ENCODE measurements at regions not wholly inside any gene's neighbourhood (a gene's known extent, or its start where the extent isn't known, plus 50 kb on each side); places are given as distances from the start of the nearest gene placed in this dataset.
A peak's percentile ranks its signal among the peaks of the same experiment; 100 is the strongest.

- Histone ChIP-seq H3K9me3 (ENCODE audit: control insufficient read depth in 4 of 4, low read length in 3 of 4) (no peaks in the 10 kb centered on the region), H3K27ac (ENCODE audit: low read depth in 1 of 2, low read length in 2 of 2) (no peak overlapping the region), H3K27me3 (ENCODE audit: control insufficient read depth in 4 of 4, insufficient read depth in 4 of 4, low read length in 3 of 4) (no peaks in the 10 kb centered on the region), H3K4me1 (ENCODE audit: control insufficient read depth in 4 of 4, insufficient read depth in 4 of 4, low read length in 3 of 4) (peaks cover 27 to 64% (median 50%) of the 10 kb centered on the region in 4 donors), H3K36me3 (ENCODE audit: control insufficient read depth in 4 of 4, insufficient read depth in 3 of 4, low read depth in 1 of 4, low read length in 3 of 4) (no peaks in the 10 kb centered on the region), H3K9ac (ENCODE audit: low read depth in 1 of 2, low read length in 2 of 2) (no peak overlapping the region), H3K4me3 (ENCODE audit: low read depth in 1 of 3, low read length in 3 of 3) (no peak overlapping the region)
- 91% methylated on average over 4 of the region's 4 CpGs for WGBS
- TF ChIP-seq MAX (IDR thresholded peaks at IDR 0.05) (no peak), ZBTB33 (IDR thresholded peaks at IDR 0.05) (no peak), HNF4A (conservative IDR thresholded peaks at IDR 0.05) (no peak), SP1 (IDR thresholded peaks at IDR 0.05) (no peak), FOXA2 (IDR thresholded peaks at IDR 0.05) (no peak)
- DNase-seq (ENCODE audit: low spot score): peak; percentile 9
Measured at GRCh38 chr2:85950743-85951142, 62.0 kb upstream of the ST3GAL5 start.

GRCh38 chr2:85949280-85949679 is 60.5 kb upstream of the ST3GAL5 start:
- Histone ChIP-seq H3K9ac (ENCODE audit: low read depth in 1 of 2, low read length in 2 of 2) (no peak overlapping the region), H3K36me3 (ENCODE audit: control insufficient read depth in 4 of 4, insufficient read depth in 3 of 4, low read depth in 1 of 4, low read length in 3 of 4) (no peaks in the 10 kb centered on the region), H3K4me1 (ENCODE audit: control insufficient read depth in 4 of 4, insufficient read depth in 4 of 4, low read length in 3 of 4) (peaks cover 25 to 65% (median 49%) of the 10 kb centered on the region in 4 donors), H3K27ac (ENCODE audit: low read depth in 1 of 2, low read length in 2 of 2) (peak overlapping the region; percentile 45 to 51), H3K4me3 (ENCODE audit: low read depth in 1 of 3, low read length in 3 of 3) (no peak overlapping the region), H3K9me3 (ENCODE audit: control insufficient read depth in 4 of 4, low read length in 3 of 4) (no peaks in the 10 kb centered on the region), H3K27me3 (ENCODE audit: control insufficient read depth in 4 of 4, insufficient read depth in 4 of 4, low read length in 3 of 4) (no peaks in the 10 kb centered on the region)
- TF ChIP-seq YY1 (IDR thresholded peaks at IDR 0.05): peak; percentile 97
- no peak for TF ChIP-seq CTCF (IDR thresholded peaks at IDR 0.05; ENCODE audit: low read depth, low read length, missing input control)
- TF ChIP-seq ATF3 (IDR thresholded peaks at IDR 0.05): peak; percentile 19
- TF ChIP-seq TAF1 (conservative IDR thresholded peaks at IDR 0.05): no peak
- peak; percentile 4 for TF ChIP-seq FOXA2 (IDR thresholded peaks at IDR 0.05)
- peak; percentile 68 for TF ChIP-seq REST (IDR thresholded peaks at IDR 0.05)
- no peak for TF ChIP-seq EGR1 (IDR thresholded peaks at IDR 0.05; ENCODE audit: low read depth in 2 of 2)
- peak; percentile 26 for TF ChIP-seq NR2F2 (IDR thresholded peaks at IDR 0.05)
- TF ChIP-seq FOXA1 (IDR thresholded peaks at IDR 0.05): peak; percentile 14
- no peak for TF ChIP-seq HNF4G (IDR thresholded peaks at IDR 0.05)
- peak; percentile 57 for TF ChIP-seq MAX (IDR thresholded peaks at IDR 0.05)
- peak; percentile 44 to 86 for TF ChIP-seq JUND (IDR thresholded peaks at IDR 0.05)
- peak; percentile 67 for TF ChIP-seq SP1 (IDR thresholded peaks at IDR 0.05)
- TF ChIP-seq ZBTB33 (IDR thresholded peaks at IDR 0.05): peak; percentile 88
- peak in 1 of 2 donors; percentile 36 for TF ChIP-seq GABPA (IDR thresholded peaks at IDR 0.05 in 1 of 2, conservative IDR thresholded peaks at IDR 0.05 in 1 of 2)
- peak; percentile 65 to 77 for TF ChIP-seq HNF4A (conservative IDR thresholded peaks at IDR 0.05)
- peak; percentile 50 to 61 for TF ChIP-seq RAD21 (IDR thresholded peaks at IDR 0.05)
- TF ChIP-seq RXRA (IDR thresholded peaks at IDR 0.05): peak; percentile 85 to 91
- WGBS: 20% methylated on average over 5 of the region's 5 CpGs
- DNase-seq (ENCODE audit: low spot score): peak; percentile 33

All from liver (tissue), 8 donors.